C4-2B (cell line): ENCODE measurements at regions not wholly inside any gene's neighbourhood (a gene's known extent, or its start where the extent isn't known, plus 50 kb on each side); places are given as distances from the start of the nearest gene placed in this dataset.

ENCODE experiments used
- H3K27ac ChIP-seq: fragments of 450-650 bp; 2 replicates; pipeline ENCODE4 v1.5.1; 2017
- CTCF ChIP-seq: fragments of 450-650 bp; conservative IDR thresholded peaks from 2 replicates; pipeline ENCODE4 v1.5.1; 2017; ENCODE audit warnings: mild to moderate bottlenecking
- ZFX ChIP-seq: fragments of 450-650 bp; IDR thresholded peaks from 2 replicates; pipeline ENCODE4 v1.6.1; 2017

- TF ChIP-seq CTCF = peak; percentile 58
- TF ChIP-seq ZFX = no peak
- no peak overlapping the region for H3K27ac ChIP-seq
Observed at GRCh38 chr3:22729981-22730380, 473.1 kb upstream of the UBE2E2 start.

- TF ChIP-seq ZFX (no peak), CTCF (no peak)
- no peak overlapping the region for H3K27ac ChIP-seq
Observed at GRCh38 chr3:22730701-22731100, 472.4 kb upstream of the UBE2E2 start.

GRCh38 chr3:22731901-22732300, 471.2 kb upstream of the UBE2E2 start:
- H3K27ac ChIP-seq = no peak overlapping the region
- TF ChIP-seq CTCF = no peak

GRCh38 chr3:22732641-22733040, 470.5 kb upstream of the UBE2E2 start:
- no peak for TF ChIP-seq CTCF
- TF ChIP-seq ZFX = no peak
- H3K27ac ChIP-seq = no peak overlapping the region

GRCh38 chr3:22734207-22734606, 468.9 kb upstream of the UBE2E2 start:
- TF ChIP-seq ZFX = no peak
- no peak for TF ChIP-seq CTCF
- H3K27ac ChIP-seq = no peak overlapping the region

GRCh38 chr3:22734756-22735155, 468.4 kb upstream of the UBE2E2 start:
- TF ChIP-seq CTCF = no peak
- TF ChIP-seq ZFX = no peak
- H3K27ac ChIP-seq = no peak overlapping the region

GRCh38 chr3:22735373-22735772, 467.8 kb upstream of the UBE2E2 start:
- H3K27ac ChIP-seq = no peak overlapping the region
- TF ChIP-seq ZFX (no peak), CTCF (no peak)

GRCh38 chr3:22743386-22743785, 459.7 kb upstream of the UBE2E2 start:
- peak overlapping the region; percentile 27 for H3K27ac ChIP-seq
